Adipocyte (in vitro differentiated cells): ENCODE measurements at regions not wholly inside any gene's neighbourhood (a gene's known extent, or its start where the extent isn't known, plus 50 kb on each side); places are given as distances from the start of the nearest gene placed in this dataset.
"Not testable (repeated sequence)": the region's sequence is repeated elsewhere in the genome, so short reads cannot be mapped to it uniquely, and the experiment has no call there.

Source experiments
- DNase-seq: peaks from one replicate; pipeline ENCODE4 v3.0.0-alpha.2; 2015; ENCODE audit warnings: low read depth
- H3K27me3 ChIP-seq: replicated peaks from 2 replicates; pipeline ENCODE4 v1.7.0; 2013; ENCODE audit warnings: mild to moderate bottlenecking, low read length, moderate library complexity; ENCODE audit not compliant: control insufficient read depth, insufficient read depth
- H3K36me3 ChIP-seq: 2 replicates; pipeline ENCODE4 v1.7.0; 2013; ENCODE audit warnings: low read length, mild to moderate bottlenecking, moderate library complexity; ENCODE audit not compliant: control insufficient read depth, insufficient read depth, severe bottlenecking
- H3K4me1 ChIP-seq: 2 replicates; pipeline ENCODE4 v1.7.0; 2013; ENCODE audit warnings: mild to moderate bottlenecking, low read length, moderate library complexity; ENCODE audit not compliant: control insufficient read depth, insufficient read depth
- H3K4me3 ChIP-seq: 2 replicates; pipeline ENCODE4 v1.7.0; 2013; ENCODE audit warnings: mild to moderate bottlenecking, low read length, moderate library complexity
- H3K9ac ChIP-seq: 2 replicates; pipeline ENCODE4 v1.7.0; 2013; ENCODE audit warnings: mild to moderate bottlenecking, low read length, moderate library complexity
- H3K9me3 ChIP-seq: 2 replicates; pipeline ENCODE4 v1.7.0; 2013; ENCODE audit warnings: mild to moderate bottlenecking, low read length, moderate library complexity; ENCODE audit not compliant: control insufficient read depth

- Histone ChIP-seq H3K9ac (no peak overlapping the region), H3K4me3 (no peak overlapping the region), H3K27me3 (peaks cover 3% of the 10 kb centered on the region), H3K9me3 (no peaks in the 10 kb centered on the region), H3K4me1 (no peaks in the 10 kb centered on the region), H3K36me3 (no peaks in the 10 kb centered on the region)
- no peak for DNase-seq
These were observed 164.4 kb upstream of the POF1B start for GRCh38 chrX:85543866-85544265.

- not testable (repeated sequence) for H3K4me3 ChIP-seq, H3K9me3 ChIP-seq, H3K36me3 ChIP-seq, H3K4me1 ChIP-seq, H3K27me3 ChIP-seq, H3K9ac ChIP-seq, DNase-seq
These were observed 149.7 kb upstream of the POF1B start for GRCh38 chrX:85529141-85529540.

- no peaks in the 10 kb centered on the region for H3K36me3 ChIP-seq
- no peaks in the 10 kb centered on the region for H3K27me3 ChIP-seq
- H3K9me3 ChIP-seq: no peaks in the 10 kb centered on the region
- DNase-seq: no peak
- H3K9ac ChIP-seq: no peak overlapping the region
- H3K4me1 ChIP-seq: no peaks in the 10 kb centered on the region
- H3K4me3 ChIP-seq: no peak overlapping the region
These were observed 138.7 kb upstream of the POF1B start for GRCh38 chrX:85517994-85518718.

DNA sequence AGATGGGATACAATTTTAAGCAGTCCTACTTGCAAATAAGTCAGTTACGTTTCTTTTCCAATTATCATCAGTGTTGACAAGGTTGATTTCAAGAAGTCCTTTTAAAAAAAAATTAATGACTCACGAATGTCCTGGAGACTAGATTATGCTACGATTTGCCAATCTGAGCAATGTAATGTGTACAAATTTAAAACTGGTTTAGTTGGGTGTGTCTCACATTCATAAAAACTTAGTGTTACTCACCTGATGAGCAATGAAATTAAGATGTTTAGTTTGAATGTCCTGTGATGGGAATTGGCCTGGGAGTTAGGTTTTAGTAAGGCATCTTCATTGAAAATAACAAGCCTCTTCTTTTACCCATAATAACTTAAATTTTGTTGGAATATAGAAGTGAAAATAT, 136.7 kb upstream of the POF1B start:
- Histone ChIP-seq H3K36me3 (no peaks in the 10 kb centered on the region), H3K9me3 (no peaks in the 10 kb centered on the region), H3K4me1 (no peaks in the 10 kb centered on the region)

GRCh38 chrX:85506871-85507270, 127.4 kb upstream of the POF1B start:
- Histone ChIP-seq H3K9me3 (no peaks in the 10 kb centered on the region), H3K4me3 (no peak overlapping the region), H3K27me3 (no peaks in the 10 kb centered on the region), H3K4me1 (no peaks in the 10 kb centered on the region), H3K36me3 (no peaks in the 10 kb centered on the region), H3K9ac (no peak overlapping the region)
- DNase-seq: no peak

More for the DNA sequence above, 136.7 kb upstream of the POF1B start:
- Histone ChIP-seq H3K4me3 (no peak overlapping the region), H3K9ac (no peak overlapping the region), H3K27me3 (peaks cover 5% of the 10 kb centered on the region)
- DNase-seq: no peak

DNA sequence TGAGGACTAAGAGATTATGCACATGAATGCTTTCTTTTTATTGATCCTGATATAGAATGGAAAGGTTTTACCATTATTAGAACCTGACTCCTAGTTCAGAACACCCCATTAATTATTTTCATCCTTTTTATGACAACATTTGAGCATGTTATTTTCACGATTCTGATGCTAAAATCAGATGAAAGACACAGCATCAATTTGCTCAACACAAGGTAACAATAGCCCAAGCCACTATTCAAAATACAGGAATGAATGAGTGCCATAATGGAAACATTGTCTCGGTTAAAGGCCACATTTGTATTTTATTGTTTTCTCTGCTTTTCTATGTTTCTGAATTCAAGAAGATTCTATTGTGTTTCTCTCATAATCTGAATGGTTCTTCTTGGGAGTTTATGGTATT, 126.3 kb upstream of the POF1B start:
- no peak for DNase-seq
- no peaks in the 10 kb centered on the region for H3K4me1 ChIP-seq
- H3K27me3 ChIP-seq: no peaks in the 10 kb centered on the region
- H3K4me3 ChIP-seq: no peak overlapping the region
- H3K9me3 ChIP-seq: no peaks in the 10 kb centered on the region
- H3K36me3 ChIP-seq: no peaks in the 10 kb centered on the region
- no peak overlapping the region for H3K9ac ChIP-seq

- DNase-seq: no peak
- Histone ChIP-seq H3K4me3 (no peak overlapping the region), H3K27me3 (no peaks in the 10 kb centered on the region), H3K4me1 (no peaks in the 10 kb centered on the region), H3K9me3 (no peaks in the 10 kb centered on the region), H3K9ac (no peak overlapping the region), H3K36me3 (no peaks in the 10 kb centered on the region)
These were observed 124.9 kb upstream of the POF1B start for GRCh38 chrX:85504381-85504780.

DNA sequence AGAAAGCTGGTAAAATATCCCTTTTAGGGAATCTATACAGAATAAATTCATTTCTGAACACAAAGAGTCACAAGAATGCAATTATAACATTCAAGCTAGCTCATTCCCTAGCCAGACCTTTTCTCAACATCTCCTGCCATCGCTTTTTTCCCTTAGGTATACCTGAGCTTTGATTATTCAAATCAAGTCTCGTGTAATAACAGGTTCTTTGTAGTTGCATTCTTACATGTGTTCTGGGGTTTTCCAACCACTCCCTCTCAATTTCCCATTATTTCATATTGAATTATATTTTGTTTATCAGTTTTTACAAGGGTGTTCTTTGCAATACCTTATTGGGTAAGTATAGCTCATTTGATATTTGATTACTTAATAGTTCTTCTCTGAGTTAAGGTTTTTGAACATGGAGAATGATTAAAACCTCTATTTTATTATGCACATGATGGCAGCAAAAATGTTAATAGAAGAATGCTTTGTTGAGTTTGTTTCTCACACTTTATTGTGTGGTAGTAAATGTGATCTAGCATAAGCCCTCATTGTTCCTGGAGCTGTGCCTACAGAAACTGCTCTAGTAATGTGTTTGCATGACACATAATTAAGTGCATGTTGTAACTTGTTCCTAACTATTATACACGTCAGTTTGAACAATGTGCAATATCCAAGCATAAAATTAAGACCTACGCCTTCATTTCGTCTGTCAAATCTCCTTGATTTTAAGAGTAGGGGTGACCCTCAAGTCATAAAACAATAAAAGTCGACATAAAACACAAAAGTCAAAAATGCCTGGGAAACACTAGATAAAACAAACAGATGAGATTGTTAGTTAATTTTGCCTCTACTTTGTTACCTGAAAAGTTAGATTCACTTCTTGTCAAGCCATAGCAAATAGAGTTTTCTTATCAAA, 124.0 kb upstream of the POF1B start:
- H3K4me1 ChIP-seq: no peaks in the 10 kb centered on the region
- H3K9ac ChIP-seq: no peak overlapping the region
- no peak for DNase-seq

GRCh38 chrX:85501349-85501748, 121.9 kb upstream of the POF1B start:
- Histone ChIP-seq H3K9ac (no peak overlapping the region), H3K4me1 (no peaks in the 10 kb centered on the region), H3K36me3 (no peaks in the 10 kb centered on the region), H3K9me3 (no peaks in the 10 kb centered on the region), H3K4me3 (no peak overlapping the region), H3K27me3 (peaks cover 4% of the 10 kb centered on the region)
- DNase-seq: no peak

More for the DNA sequence above, 124.0 kb upstream of the POF1B start:
- H3K27me3 ChIP-seq: no peaks in the 10 kb centered on the region
- no peak overlapping the region for H3K4me3 ChIP-seq
- H3K9me3 ChIP-seq: no peaks in the 10 kb centered on the region
- no peaks in the 10 kb centered on the region for H3K36me3 ChIP-seq

- no peaks in the 10 kb centered on the region for H3K4me1 ChIP-seq
- peaks cover 8% of the 10 kb centered on the region for H3K27me3 ChIP-seq
- H3K36me3 ChIP-seq: no peaks in the 10 kb centered on the region
- H3K9me3 ChIP-seq: no peaks in the 10 kb centered on the region
- no peak for DNase-seq
- H3K4me3 ChIP-seq: no peak overlapping the region
- H3K9ac ChIP-seq: no peak overlapping the region
These were observed 119.9 kb upstream of the POF1B start for GRCh38 chrX:85499400-85499799.

GRCh38 chrX:85493821-85494220, 114.4 kb upstream of the POF1B start:
- Histone ChIP-seq H3K36me3 (no peaks in the 10 kb centered on the region), H3K4me1 (no peaks in the 10 kb centered on the region), H3K9me3 (no peaks in the 10 kb centered on the region), H3K4me3 (no peak overlapping the region), H3K9ac (no peak overlapping the region), H3K27me3 (peaks cover 11% of the 10 kb centered on the region)
- no peak for DNase-seq
